ENCODE measurements at regions not wholly inside any gene's neighbourhood (a gene's known extent, or its start where the extent isn't known, plus 50 kb on each side); places are given as distances from the start of the nearest gene placed in this dataset.

DNA sequence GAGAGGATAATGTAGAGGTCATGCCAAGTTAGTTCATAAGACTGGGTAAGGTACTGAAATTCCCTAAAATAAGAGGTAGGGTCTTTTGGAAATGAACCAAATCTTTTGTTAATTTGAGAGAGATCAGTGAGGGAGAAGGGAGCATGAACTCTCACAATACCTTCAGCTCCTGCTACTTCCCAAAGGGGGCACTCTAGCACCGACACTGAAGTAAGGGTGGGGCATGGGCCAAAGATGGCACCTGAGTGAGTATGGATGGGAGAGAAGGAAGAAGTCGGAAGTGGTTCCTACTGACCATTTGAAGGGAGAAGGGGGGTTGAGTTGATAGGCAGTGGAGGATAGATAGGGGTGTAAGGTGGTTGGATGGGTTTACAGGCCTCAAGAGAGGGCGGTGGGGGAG lies 86.6 kb downstream of the ZNF737 start:
- CTCF ChIA-PET: no interaction called here

More for the DNA sequence above, 86.6 kb downstream of the ZNF737 start:
- H3K27me3 ChIP-seq (ENCODE audit: control insufficient read depth, insufficient read depth, low read length): no peaks in the 10 kb centered on the region
- no peak overlapping the region for H3K4ac ChIP-seq (ENCODE audit: low read depth, low read length)
- H2AFZ ChIP-seq (replicated peaks; ENCODE audit: low read length, poor library complexity): no peak overlapping the region
- H3K27ac ChIP-seq (ENCODE audit: insufficient read depth, low read length): no peak overlapping the region
- TF ChIP-seq BHLHE40 (IDR thresholded peaks at IDR 0.05; ENCODE audit: low read depth, low read length) (no peak), RFX5 (IDR thresholded peaks at IDR 0.05; ENCODE audit: low read depth, low read length) (no peak), FOS (IDR thresholded peaks at IDR 0.05; ENCODE audit: low read depth, low read length) (no peak), SMC3 (IDR thresholded peaks at IDR 0.05; ENCODE audit: low read depth, low read length) (no peak), RCOR1 (IDR thresholded peaks at IDR 0.05; ENCODE audit: insufficient replicate concordance, low read length) (no peak), NFE2L2 (IDR thresholded peaks at IDR 0.05; ENCODE audit: low read depth, low read length) (no peak), CEBPB (IDR thresholded peaks at IDR 0.05; ENCODE audit: low read depth, low read length) (no peak), RAD21 (IDR thresholded peaks at IDR 0.05; ENCODE audit: low read length) (no peak), MXI1 (IDR thresholded peaks at IDR 0.05; ENCODE audit: borderline replicate concordance, low read depth, low read length) (no peak), MAFK (IDR thresholded peaks at IDR 0.05; ENCODE audit: low read depth, low read length) (no peak), POLR2A (IDR thresholded peaks at IDR 0.05; ENCODE audit: low read depth, low read length) (no peak), MAZ (IDR thresholded peaks at IDR 0.05; ENCODE audit: borderline replicate concordance, low read depth, low read length) (no peak), CHD1 (IDR thresholded peaks at IDR 0.05; ENCODE audit: low read depth, low read length) (no peak)
- TF ChIP-seq, protein P1, sequence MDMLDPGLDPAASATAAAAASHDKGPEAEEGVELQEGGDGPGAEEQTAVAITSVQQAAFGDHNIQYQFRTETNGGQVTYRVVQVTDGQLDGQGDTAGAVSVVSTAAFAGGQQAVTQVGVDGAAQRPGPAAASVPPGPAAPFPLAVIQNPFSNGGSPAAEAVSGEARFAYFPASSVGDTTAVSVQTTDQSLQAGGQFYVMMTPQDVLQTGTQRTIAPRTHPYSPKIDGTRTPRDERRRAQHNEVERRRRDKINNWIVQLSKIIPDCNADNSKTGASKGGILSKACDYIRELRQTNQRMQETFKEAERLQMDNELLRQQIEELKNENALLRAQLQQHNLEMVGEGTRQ (IDR thresholded peaks at IDR 0.05; ENCODE audit: low read depth, low read length): no peak
- TF ChIP-seq, protein P2, sequence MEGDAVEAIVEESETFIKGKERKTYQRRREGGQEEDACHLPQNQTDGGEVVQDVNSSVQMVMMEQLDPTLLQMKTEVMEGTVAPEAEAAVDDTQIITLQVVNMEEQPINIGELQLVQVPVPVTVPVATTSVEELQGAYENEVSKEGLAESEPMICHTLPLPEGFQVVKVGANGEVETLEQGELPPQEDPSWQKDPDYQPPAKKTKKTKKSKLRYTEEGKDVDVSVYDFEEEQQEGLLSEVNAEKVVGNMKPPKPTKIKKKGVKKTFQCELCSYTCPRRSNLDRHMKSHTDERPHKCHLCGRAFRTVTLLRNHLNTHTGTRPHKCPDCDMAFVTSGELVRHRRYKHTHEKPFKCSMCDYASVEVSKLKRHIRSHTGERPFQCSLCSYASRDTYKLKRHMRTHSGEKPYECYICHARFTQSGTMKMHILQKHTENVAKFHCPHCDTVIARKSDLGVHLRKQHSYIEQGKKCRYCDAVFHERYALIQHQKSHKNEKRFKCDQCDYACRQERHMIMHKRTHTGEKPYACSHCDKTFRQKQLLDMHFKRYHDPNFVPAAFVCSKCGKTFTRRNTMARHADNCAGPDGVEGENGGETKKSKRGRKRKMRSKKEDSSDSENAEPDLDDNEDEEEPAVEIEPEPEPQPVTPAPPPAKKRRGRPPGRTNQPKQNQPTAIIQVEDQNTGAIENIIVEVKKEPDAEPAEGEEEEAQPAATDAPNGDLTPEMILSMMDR (conservative IDR thresholded peaks at IDR 0.05; ENCODE audit: low read depth, low read length): no peak
- TF ChIP-seq, protein P3, sequence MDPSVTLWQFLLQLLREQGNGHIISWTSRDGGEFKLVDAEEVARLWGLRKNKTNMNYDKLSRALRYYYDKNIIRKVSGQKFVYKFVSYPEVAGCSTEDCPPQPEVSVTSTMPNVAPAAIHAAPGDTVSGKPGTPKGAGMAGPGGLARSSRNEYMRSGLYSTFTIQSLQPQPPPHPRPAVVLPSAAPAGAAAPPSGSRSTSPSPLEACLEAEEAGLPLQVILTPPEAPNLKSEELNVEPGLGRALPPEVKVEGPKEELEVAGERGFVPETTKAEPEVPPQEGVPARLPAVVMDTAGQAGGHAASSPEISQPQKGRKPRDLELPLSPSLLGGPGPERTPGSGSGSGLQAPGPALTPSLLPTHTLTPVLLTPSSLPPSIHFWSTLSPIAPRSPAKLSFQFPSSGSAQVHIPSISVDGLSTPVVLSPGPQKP (IDR thresholded peaks at IDR 0.05; ENCODE audit: borderline replicate concordance, low read depth, low read length): no peak
- H3K4me1 ChIP-seq (ENCODE audit: control insufficient read depth, insufficient read depth, low read length): no peaks in the 10 kb centered on the region
- no peak overlapping the region for H2BK15ac ChIP-seq (ENCODE audit: low read depth, low read length)
- POLR2A ChIA-PET (ENCODE audit: unreplicated experiment): no interaction called here
- no peak overlapping the region for H4K8ac ChIP-seq (ENCODE audit: low read depth in 2 of 2, low read length in 2 of 2)
- intact Hi-C loops (cut with micrococcal nuclease): no loop called here
- H2AK5ac ChIP-seq (ENCODE audit: low read depth, low read length): no peak overlapping the region
- no peak overlapping the region for H3K56ac ChIP-seq (ENCODE audit: extremely low read depth, insufficient read depth, low read length)
- no peaks in the 10 kb centered on the region for H3K9me1 ChIP-seq (ENCODE audit: insufficient read depth, low read length)
- ATAC-seq (ENCODE audit: low read depth) (no peak), DNase-seq (no peak)
- no peak overlapping the region for H4K91ac ChIP-seq (ENCODE audit: insufficient read depth, low read depth, low read length)
- in situ Hi-C loops (cut with MboI; ENCODE audit: low sequenced_read_pairs): no loop called here
- no peak overlapping the region for H2BK120ac ChIP-seq (ENCODE audit: low read depth, low read length)
- H4K5ac ChIP-seq (ENCODE audit: low read depth, low read length): no peak overlapping the region
- H3K36me3 ChIP-seq (ENCODE audit: control insufficient read depth, insufficient read depth, low read length): no peaks in the 10 kb centered on the region
- H4K20me1 ChIP-seq (ENCODE audit: insufficient read depth, low read length): no peaks in the 10 kb centered on the region
- peaks cover 31% of the 10 kb centered on the region for H3K9me3 ChIP-seq (ENCODE audit: control insufficient read depth, insufficient read depth, low read length)
- H3K23ac ChIP-seq (ENCODE audit: low read depth, low read length): no peak overlapping the region
- 43% methylated on average over 1 of the region's 3 CpGs; no CpG with 5 or more reads in 1 of the 2 experiments for WGBS, 2 experiments (ENCODE audit: extremely low coverage in 2 of 2, insufficient read length in 1 of 2)
- H3K14ac ChIP-seq (replicated peaks; ENCODE audit: low read depth, low read length): no peak overlapping the region
- H2BK20ac ChIP-seq (ENCODE audit: low read depth, low read length): no peak overlapping the region
- BruUV-seq (replicated peaks): no TSS peak
- H3K79me1 ChIP-seq (ENCODE audit: low read depth in 1 of 2, low read length in 2 of 2): no peaks in the 10 kb centered on the region
- no peak overlapping the region for H3K4me2 ChIP-seq (ENCODE audit: low read depth, low read length)
- dilution Hi-C loops (cut with HindIII; ENCODE audit: low sequenced_read_pairs, unreplicated experiment): no loop called here
- H3K9ac ChIP-seq (ENCODE audit: low read depth, low read length): no peak overlapping the region
- no peak overlapping the region for H3K18ac ChIP-seq (ENCODE audit: low read depth, low read length)
- H2AK9ac ChIP-seq (replicated peaks; ENCODE audit: low read depth, low read length, poor library complexity): no peak overlapping the region
- no peak overlapping the region for H2BK5ac ChIP-seq (ENCODE audit: low read depth, low read length, poor library complexity, severe bottlenecking)
- no peak overlapping the region for H3K4me3 ChIP-seq (ENCODE audit: insufficient read depth, low read depth, low read length)
